ENCODE measurements at regions not wholly inside any gene's neighbourhood (a gene's known extent, or its start where the extent isn't known, plus 50 kb on each side); places are given as distances from the start of the nearest gene placed in this dataset.

GRCh38 chr2:16255120-16255519 is 314.8 kb downstream of the MYCN start:
- no peak for TF ChIP-seq TAF1 (IDR thresholded peaks at IDR 0.05; ENCODE audit: borderline replicate concordance, insufficient read depth, low read length)
- TF ChIP-seq POLR2AphosphoS5 (IDR thresholded peaks at IDR 0.05; ENCODE audit: low read depth, low read length) = no peak
